ENCODE measurements at regions not wholly inside any gene's neighbourhood (a gene's known extent, or its start where the extent isn't known, plus 50 kb on each side); places are given as distances from the start of the nearest gene placed in this dataset.
A peak's percentile ranks its signal among the peaks of the same experiment; 100 is the strongest.
"Not testable (repeated sequence)": the region's sequence is repeated elsewhere in the genome, so short reads cannot be mapped to it uniquely, and the experiment has no call there.

- POLR2A ChIA-PET, result no interaction called here
- no peak overlapping the region for H3K4me3 Mint-ChIP-seq
- H3K27ac Mint-ChIP-seq, result no peak overlapping the region
Measured at GRCh38 chr3:4196506-4197147, 106.5 kb upstream of the SETMAR start.

GRCh38 chr3:4197670-4198069, 105.5 kb upstream of the SETMAR start:
- Mint-ChIP-seq H3K27me3 (no peaks in the 10 kb centered on the region), H3K9me3 (peaks cover 0 to 32% (median 3%) of the 10 kb centered on the region in 9 donors), H3K27ac (no peak overlapping the region), H3K4me3 (no peak overlapping the region), H3K4me1 (no peaks in the 10 kb centered on the region), H3K36me3 (peaks cover 0 to 22% (median 11%) of the 10 kb centered on the region in 3 donors)
- ATAC-seq (no peak), DNase-seq (no peak)
- POLR2A ChIA-PET, result no interaction called here

More at GRCh38 chr3:4196506-4197147, 106.5 kb upstream of the SETMAR start:
- no peaks in the 10 kb centered on the region for H3K4me1 Mint-ChIP-seq
- DNase-seq, result no peak
- peaks cover 0 to 22% (median 14%) of the 10 kb centered on the region in 3 donors for H3K36me3 Mint-ChIP-seq
- no peak for ATAC-seq
- H3K9me3 Mint-ChIP-seq, result peaks cover 0 to 33% (median 3%) of the 10 kb centered on the region in 9 donors
- H3K27me3 Mint-ChIP-seq, result no peaks in the 10 kb centered on the region

GRCh38 chr3:4198491-4198890, 104.7 kb upstream of the SETMAR start:
- Mint-ChIP-seq H3K36me3 (peaks cover 0 to 22% (median 7%) of the 10 kb centered on the region in 3 donors), H3K9me3 (peaks cover 0 to 33% (median 7%) of the 10 kb centered on the region in 9 donors), H3K4me1 (no peaks in the 10 kb centered on the region), H3K27me3 (no peaks in the 10 kb centered on the region), H3K4me3 (no peak overlapping the region), H3K27ac (no peak overlapping the region)
- DNase-seq, result no peak
- ATAC-seq, result no peak
- POLR2A ChIA-PET, result no interaction called here

- DNase-seq, POLR2A ChIA-PET, ATAC-seq, H3K27me3 Mint-ChIP-seq, H3K4me1 Mint-ChIP-seq, H3K4me3 Mint-ChIP-seq, H3K27ac Mint-ChIP-seq: not testable (repeated sequence)
- peaks cover 0 to 42% (median 15%) of the 10 kb centered on the region in 9 donors for H3K9me3 Mint-ChIP-seq
- peaks cover 0 to 24% (median 12%) of the 10 kb centered on the region in 3 donors for H3K36me3 Mint-ChIP-seq
Measured at GRCh38 chr3:4204776-4205175, 98.4 kb upstream of the SETMAR start.

GRCh38 chr3:4207672-4208071, 95.5 kb upstream of the SETMAR start:
- Mint-ChIP-seq H3K27ac (no peak overlapping the region), H3K27me3 (peaks cover 0 to 3% (median 0%) of the 10 kb centered on the region in 5 donors), H3K9me3 (peaks cover 5 to 37% (median 11%) of the 10 kb centered on the region in 9 donors), H3K4me1 (no peaks in the 10 kb centered on the region), H3K36me3 (peaks cover 0 to 37% (median 24%) of the 10 kb centered on the region in 3 donors), H3K4me3 (no peak overlapping the region)
- DNase-seq, result no peak
- POLR2A ChIA-PET, result no interaction called here
- ATAC-seq, result no peak

GRCh38 chr3:4208556-4208955, 94.6 kb upstream of the SETMAR start:
- H3K27ac Mint-ChIP-seq, result no peak overlapping the region
- H3K27me3 Mint-ChIP-seq, result peaks cover 0 to 3% (median 0%) of the 10 kb centered on the region in 5 donors
- H3K36me3 Mint-ChIP-seq, result peaks cover 0 to 44% (median 32%) of the 10 kb centered on the region in 3 donors
- no peak overlapping the region for H3K4me3 Mint-ChIP-seq
- no peaks in the 10 kb centered on the region for H3K4me1 Mint-ChIP-seq
- ATAC-seq (no peak), DNase-seq (no peak)
- POLR2A ChIA-PET, result no interaction called here
- peaks cover 3 to 38% (median 18%) of the 10 kb centered on the region in 9 donors for H3K9me3 Mint-ChIP-seq

GRCh38 chr3:4211610-4212009, 91.6 kb upstream of the SETMAR start:
- ATAC-seq (no peak), DNase-seq (no peak)
- no peaks in the 10 kb centered on the region for H3K27me3 Mint-ChIP-seq
- H3K9me3 Mint-ChIP-seq, result peaks cover 13 to 55% (median 39%) of the 10 kb centered on the region in 9 donors
- H3K36me3 Mint-ChIP-seq, result peaks cover 0 to 51% (median 43%) of the 10 kb centered on the region in 3 donors
- no peak overlapping the region for H3K27ac Mint-ChIP-seq
- POLR2A ChIA-PET, result no interaction called here
- H3K4me3 Mint-ChIP-seq, result no peak overlapping the region
- H3K4me1 Mint-ChIP-seq, result no peaks in the 10 kb centered on the region

- H3K4me3 Mint-ChIP-seq, H3K4me1 Mint-ChIP-seq, POLR2A ChIA-PET, H3K27ac Mint-ChIP-seq, DNase-seq, H3K27me3 Mint-ChIP-seq, ATAC-seq: not testable (repeated sequence)
- peaks cover 13 to 59% (median 45%) of the 10 kb centered on the region in 9 donors for H3K9me3 Mint-ChIP-seq
- peaks cover 0 to 48% (median 44%) of the 10 kb centered on the region in 3 donors for H3K36me3 Mint-ChIP-seq
Measured at GRCh38 chr3:4213420-4213819, 89.7 kb upstream of the SETMAR start.

- H3K27me3 Mint-ChIP-seq, DNase-seq, ATAC-seq, POLR2A ChIA-PET, H3K4me3 Mint-ChIP-seq, H3K4me1 Mint-ChIP-seq, H3K27ac Mint-ChIP-seq: not testable (repeated sequence)
- Mint-ChIP-seq H3K36me3 (peaks cover 0 to 39% (median 36%) of the 10 kb centered on the region in 3 donors), H3K9me3 (peaks cover 13 to 52% (median 45%) of the 10 kb centered on the region in 9 donors)
Measured at GRCh38 chr3:4216974-4217373, 86.2 kb upstream of the SETMAR start.

GRCh38 chr3:4218456-4219226, 84.5 kb upstream of the SETMAR start:
- POLR2A ChIA-PET, result no interaction called here
- H3K4me3 Mint-ChIP-seq, result peak overlapping the region in 1 of 10 donors; percentile 26
- peaks cover 0 to 23% (median 22%) of the 10 kb centered on the region in 3 donors for H3K36me3 Mint-ChIP-seq
- no peaks in the 10 kb centered on the region for H3K27me3 Mint-ChIP-seq
- no peak for ATAC-seq
- H3K27ac Mint-ChIP-seq, result no peak overlapping the region
- peaks cover 0 to 2% (median 0%) of the 10 kb centered on the region in 4 donors for H3K4me1 Mint-ChIP-seq
- no peak for DNase-seq
- peaks cover 4 to 36% (median 31%) of the 10 kb centered on the region in 9 donors for H3K9me3 Mint-ChIP-seq

GRCh38 chr3:4219227-4219568, 84.0 kb upstream of the SETMAR start:
- POLR2A ChIA-PET, result no interaction called here
- H3K27ac Mint-ChIP-seq, result no peak overlapping the region
- peaks cover 0 to 19% (median 18%) of the 10 kb centered on the region in 3 donors for H3K36me3 Mint-ChIP-seq
- H3K27me3 Mint-ChIP-seq, result no peaks in the 10 kb centered on the region
- DNase-seq (no peak), ATAC-seq (no peak)
- H3K4me1 Mint-ChIP-seq, result peaks cover 0 to 2% (median 0%) of the 10 kb centered on the region in 4 donors
- H3K9me3 Mint-ChIP-seq, result peaks cover 0 to 30% (median 25%) of the 10 kb centered on the region in 9 donors
- H3K4me3 Mint-ChIP-seq, result no peak overlapping the region

GRCh38 chr3:4220065-4220464, 83.1 kb upstream of the SETMAR start:
- no peak overlapping the region for H3K27ac Mint-ChIP-seq
- no peak for DNase-seq
- POLR2A ChIA-PET, result no interaction called here
- H3K4me1 Mint-ChIP-seq, result peaks cover 0 to 2% (median 0%) of the 10 kb centered on the region in 4 donors
- peaks cover 0 to 21% (median 17%) of the 10 kb centered on the region in 9 donors for H3K9me3 Mint-ChIP-seq
- no peaks in the 10 kb centered on the region for H3K27me3 Mint-ChIP-seq
- H3K36me3 Mint-ChIP-seq, result peaks cover 0 to 12% (median 10%) of the 10 kb centered on the region in 3 donors
- H3K4me3 Mint-ChIP-seq, result no peak overlapping the region
- ATAC-seq, result no peak

- H3K9me3 Mint-ChIP-seq, result peaks cover 0 to 9% (median 0%) of the 10 kb centered on the region in 9 donors
- H3K36me3 Mint-ChIP-seq, result no peaks in the 10 kb centered on the region
- no peak overlapping the region for H3K27ac Mint-ChIP-seq
- no peaks in the 10 kb centered on the region for H3K27me3 Mint-ChIP-seq
- POLR2A ChIA-PET, result no interaction called here
- peaks cover 0 to 2% (median 0%) of the 10 kb centered on the region in 4 donors for H3K4me1 Mint-ChIP-seq
- no peak for ATAC-seq
- DNase-seq, result no peak
- H3K4me3 Mint-ChIP-seq, result no peak overlapping the region
Measured at GRCh38 chr3:4222574-4223175, 80.5 kb upstream of the SETMAR start.
